ENCODE measurements at regions not wholly inside any gene's neighbourhood (a gene's known extent, or its start where the extent isn't known, plus 50 kb on each side); places are given as distances from the start of the nearest gene placed in this dataset.

GRCh38 chr1:234989479-234990327 is 138.9 kb downstream of the TOMM20 start:
- no peak for DNase-seq (ENCODE audit: low read depth)

- DNase-seq (ENCODE audit: low read depth): no peak
These were observed 139.6 kb downstream of the TOMM20 start for GRCh38 chr1:234989019-234989418.

- no peak for DNase-seq (ENCODE audit: low read depth)
These were observed 140.1 kb downstream of the TOMM20 start for GRCh38 chr1:234988536-234988935.

- DNase-seq (ENCODE audit: low read depth): no peak
These were observed 140.5 kb downstream of the TOMM20 start for GRCh38 chr1:234988155-234988517.

- DNase-seq (ENCODE audit: low read depth): no peak
These were observed 141.1 kb downstream of the TOMM20 start for GRCh38 chr1:234987415-234988154.

- DNase-seq (ENCODE audit: low read depth): no peak
These were observed 141.8 kb downstream of the TOMM20 start for GRCh38 chr1:234986750-234987414.

- no peak for DNase-seq (ENCODE audit: low read depth)
These were observed 142.9 kb downstream of the TOMM20 start for GRCh38 chr1:234985516-234986294.

- no peak for DNase-seq (ENCODE audit: low read depth)
These were observed 143.6 kb downstream of the TOMM20 start for GRCh38 chr1:234985007-234985370.

- DNase-seq (ENCODE audit: low read depth): no peak
These were observed 144.9 kb downstream of the TOMM20 start for GRCh38 chr1:234983564-234984238.

- no peak for DNase-seq (ENCODE audit: low read depth)
These were observed 146.9 kb downstream of the TOMM20 start for GRCh38 chr1:234981758-234982157.

GRCh38 chr1:234980645-234981396 is 147.8 kb downstream of the TOMM20 start:
- DNase-seq (ENCODE audit: low read depth): peak; percentile 79

- DNase-seq (ENCODE audit: low read depth): peak; percentile 42
These were observed 148.4 kb downstream of the TOMM20 start for GRCh38 chr1:234980291-234980644.

GRCh38 chr1:234979296-234980279 is 149.0 kb downstream of the TOMM20 start:
- DNase-seq (ENCODE audit: low read depth): no peak

GRCh38 chr1:234978397-234979295 is 150.0 kb downstream of the TOMM20 start:
- no peak for DNase-seq (ENCODE audit: low read depth)

GRCh38 chr1:234977875-234978396 is 150.7 kb downstream of the TOMM20 start:
- DNase-seq (ENCODE audit: low read depth): no peak

- no peak for DNase-seq (ENCODE audit: low read depth)
These were observed 151.6 kb downstream of the TOMM20 start for GRCh38 chr1:234976861-234977680.

Measured in HS-27A (cell line).